Endothelial cell of umbilical vein (primary cell): ENCODE measurements at regions not wholly inside any gene's neighbourhood (a gene's known extent, or its start where the extent isn't known, plus 50 kb on each side); places are given as distances from the start of the nearest gene placed in this dataset.

Experiments
- BruUV-seq: library from RNA; stranded (reverse); fragments of 400-500 nt; replicated peaks from 2 replicates; lab custom pipeline; 2021; lab: Mats Ljungman, UMichigan
- CTCF ChIA-PET: fragments of 300-600, 350-600 bp; sonication (Branson Sonifier 250); formaldehyde crosslinking; loops from one replicate; lab custom pipeline; 2021; ENCODE audit warnings: antibody characterized with exemption, inconsistent platforms; lab: Charles Lee
- POLR2A ChIA-PET: fragments of 300-600, 350-600 bp; sonication (Branson Sonifier 250); formaldehyde crosslinking; loops from one replicate; lab custom pipeline; 2021; ENCODE audit warnings: antibody characterized with exemption, inconsistent platforms; lab: Charles Lee
- DNase-seq: peaks from one replicate; pipeline ENCODE4 v3.0.0-alpha.2; 2011; ENCODE audit warnings: low read depth, low spot score
- FAIRE-seq: peaks from 2 replicates; lab custom pipeline; 2011; peaks lifted over from hg19 to GRCh38; lab: Jason Lieb, UNC
- H2AFZ ChIP-seq: 2 replicates; pipeline ENCODE4 v1.6.0; 2012; ENCODE audit warnings: low read depth, low read length, control low read depth, inconsistent platforms
- H3K27ac ChIP-seq: 2 replicates; pipeline ENCODE4 v1.5.1; 2011; ENCODE audit warnings: low read depth, mild to moderate bottlenecking, control low read depth, low read length, moderate library complexity; ENCODE audit not compliant: insufficient read depth
- H3K27me3 ChIP-seq, 2 experiments: 2 replicates each; pipeline versions ENCODE4 v1.6.0 to v1.6.1; 2011; ENCODE audit warnings: low read length in 2 of 2, mixed read lengths in 1 of 2; ENCODE audit not compliant: control insufficient read depth in 2 of 2, insufficient read depth in 2 of 2
- H3K36me3 ChIP-seq, 2 experiments: 2 replicates in 1 of 2; 3 replicates in 1 of 2; pipeline ENCODE4 v1.5.1; 2011; ENCODE audit warnings: low read length in 2 of 2, mild to moderate bottlenecking in 1 of 2, moderate library complexity in 1 of 2; ENCODE audit not compliant: control insufficient read depth in 2 of 2, insufficient read depth in 2 of 2; ENCODE audit errors: extremely low read depth in 1 of 2
- H3K4me1 ChIP-seq: 3 replicates; pipeline ENCODE4 v1.5.1; 2011; ENCODE audit warnings: mild to moderate bottlenecking, low read length; ENCODE audit not compliant: control insufficient read depth, insufficient read depth; ENCODE audit errors: extremely low read depth
- H3K4me2 ChIP-seq: 2 replicates; pipeline ENCODE4 v1.6.1; 2011; ENCODE audit warnings: low read length, control low read depth, mixed read lengths; ENCODE audit not compliant: insufficient read depth
- H3K4me3 ChIP-seq, 3 experiments: fragments of 200-600 bp in 1 of 3; sonication (generic), shearing (Covaris generic) in 1 of 3; replicated peaks in 1 of 3; 2 replicates each; pipeline ENCODE4 v1.5.1; 2011 to 2016; ENCODE audit warnings: control low read depth in 3 of 3, low read length in 3 of 3, mild to moderate bottlenecking in 2 of 3, inconsistent platforms in 1 of 3, low read depth in 1 of 3, moderate library complexity in 1 of 3; ENCODE audit not compliant: insufficient read depth in 1 of 3
- H3K79me2 ChIP-seq: 2 replicates; pipeline ENCODE4 v1.6.0; 2012; ENCODE audit warnings: low read length, inconsistent platforms; ENCODE audit not compliant: control insufficient read depth, insufficient read depth
- H3K9ac ChIP-seq: replicated peaks from 2 replicates; pipeline ENCODE3; 2011; ENCODE audit warnings: low read length, control low read depth; ENCODE audit not compliant: insufficient read depth; ENCODE audit errors: extremely low read depth
- H3K9me1 ChIP-seq: replicated peaks from 3 replicates; pipeline ENCODE4 v1.6.0; 2011; ENCODE audit warnings: mild to moderate bottlenecking, low read length; ENCODE audit not compliant: control insufficient read depth, insufficient read depth; ENCODE audit errors: extremely low read depth
- H3K9me3 ChIP-seq: replicated peaks from 2 replicates; pipeline ENCODE4 v1.5.1; 2012; ENCODE audit warnings: low read length, inconsistent platforms; ENCODE audit not compliant: control insufficient read depth, insufficient read depth
- H4K20me1 ChIP-seq: replicated peaks from 2 replicates; pipeline ENCODE3; 2011; ENCODE audit warnings: mild to moderate bottlenecking, low read length; ENCODE audit not compliant: control insufficient read depth, insufficient read depth; ENCODE audit errors: extremely low read depth
- EZH2 ChIP-seq: IDR thresholded peaks from 2 replicates; pipeline ENCODE4 v1.6.1; 2012; ENCODE audit warnings: borderline replicate concordance, low read depth, mild to moderate bottlenecking, moderate library complexity, low read length, inconsistent platforms; ENCODE audit not compliant: severe bottlenecking
- FOS ChIP-seq: IDR thresholded peaks from 2 replicates; pipeline ENCODE4 v1.6.1; 2011; ENCODE audit warnings: mild to moderate bottlenecking, low read length, moderate library complexity, borderline replicate concordance; ENCODE audit not compliant: insufficient read depth
- GATA2 ChIP-seq: IDR thresholded peaks from 2 replicates; pipeline ENCODE4 v1.7.0; 2011; ENCODE audit warnings: low read depth, mild to moderate bottlenecking, moderate library complexity, mixed read lengths, low read length; ENCODE audit not compliant: insufficient read length, insufficient read depth
- JUN ChIP-seq: IDR thresholded peaks from 2 replicates; pipeline ENCODE4 v1.6.1; 2011; ENCODE audit warnings: borderline replicate concordance, low read depth; ENCODE audit not compliant: insufficient read length, insufficient read depth
- MYC ChIP-seq: IDR thresholded peaks from one replicate; pipeline ENCODE4 v1.6.1; 2011; ENCODE audit warnings: mild to moderate bottlenecking, low read depth, low read length
- POLR2A ChIP-seq: IDR thresholded peaks from 2 replicates; pipeline ENCODE4 v1.6.1; 2012; ENCODE audit warnings: low read depth, mild to moderate bottlenecking, control low read depth, low read length
- POLR2AphosphoS5 ChIP-seq: IDR thresholded peaks from 2 replicates; pipeline ENCODE4 v1.6.1; 2012; ENCODE audit warnings: low read depth, mild to moderate bottlenecking, control low read depth, low read length, moderate library complexity; ENCODE audit not compliant: insufficient read depth
- dilution Hi-C: fragments of 300-500 bp; cut with MboI; formaldehyde crosslinking; loops from one replicate; pipeline ENCODE4 v1.15.0; 2019; ENCODE audit warnings: low sequenced_read_pairs; ENCODE audit not compliant: extremely low pct_ligation_motif_present
- intact Hi-C: fragments of 100-400 bp; cut with micrococcal nuclease; formaldehyde crosslinking; loops from one replicate; pipeline ENCODE4 v1.10.0; 2022
- TF ChIP-seq, protein P1 (sequence below): IDR thresholded peaks from 2 replicates; pipeline ENCODE4 v1.6.1; 2011; ENCODE audit not compliant: insufficient read depth, insufficient read length
- TF ChIP-seq, protein P2 (sequence below), 2 donors: IDR thresholded peaks; 1 replicate in 1 of 2; 2 replicates in 1 of 2; pipeline ENCODE4 v1.5.1; 2011; ENCODE audit warnings: low read length in 2 of 2, mild to moderate bottlenecking in 2 of 2, moderate library complexity in 2 of 2, control low read depth in 1 of 2, inconsistent platforms in 1 of 2, low read depth in 1 of 2; ENCODE audit not compliant: insufficient read depth in 1 of 2; ENCODE audit errors: extremely low read depth in 1 of 2

DNA sequence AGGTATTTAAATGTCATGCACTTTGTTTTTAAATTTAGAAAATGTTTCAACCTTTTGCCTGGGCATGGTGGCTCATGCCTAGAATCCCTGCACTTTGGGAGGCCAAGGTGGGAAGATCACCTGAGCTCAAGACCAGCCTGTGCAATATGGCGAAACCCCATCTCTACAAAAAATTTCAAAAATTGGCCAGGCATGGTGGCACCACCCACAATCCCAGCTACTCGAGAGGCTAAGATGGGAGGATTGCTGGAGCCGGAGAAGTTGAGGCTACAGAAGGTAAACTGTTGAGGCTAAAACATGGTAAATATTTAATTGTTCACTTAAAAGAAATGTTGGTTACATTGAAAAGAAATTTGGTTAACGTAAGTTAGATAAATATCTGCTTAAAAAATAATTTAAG is 108.4 kb upstream of the IGLL5 start:
- H3K27ac ChIP-seq: no peak overlapping the region
- H3K4me3 ChIP-seq: no peak overlapping the region
- H2AFZ ChIP-seq: no peak overlapping the region
- TF ChIP-seq GATA2 (no peak), JUN (no peak), EZH2 (no peak), MYC (no peak), FOS (no peak), POLR2A (no peak), POLR2AphosphoS5 (no peak)
- TF ChIP-seq, protein P1, sequence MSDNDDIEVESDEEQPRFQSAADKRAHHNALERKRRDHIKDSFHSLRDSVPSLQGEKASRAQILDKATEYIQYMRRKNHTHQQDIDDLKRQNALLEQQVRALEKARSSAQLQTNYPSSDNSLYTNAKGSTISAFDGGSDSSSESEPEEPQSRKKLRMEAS: no peak
- no peaks in the 10 kb centered on the region for H3K9me3 ChIP-seq
- H3K4me2 ChIP-seq: no peak overlapping the region
- DNase-seq (no peak), FAIRE-seq (no peak)
- no peak overlapping the region for H3K9ac ChIP-seq
- no peaks in the 10 kb centered on the region for H4K20me1 ChIP-seq
- intact Hi-C loops: no loop called here
- no TSS peak for BruUV-seq
- dilution Hi-C loops: no loop called here
- ChIA-PET POLR2A (no interaction called here), CTCF (interaction anchor here (1.0 to 1.8 kb wide), 4 partner anchors 9 to 31 kb away, joined by 3 to 8 read pairs (median 4); no protein-coding TSS in a partner anchor)
- no peaks in the 10 kb centered on the region for H3K79me2 ChIP-seq
- no peaks in the 10 kb centered on the region for H3K36me3 ChIP-seq
- peaks cover 2 to 3% of the 10 kb centered on the region in 2 experiments for H3K27me3 ChIP-seq
- no peaks in the 10 kb centered on the region for H3K4me1 ChIP-seq
- no peaks in the 10 kb centered on the region for H3K9me1 ChIP-seq

DNA sequence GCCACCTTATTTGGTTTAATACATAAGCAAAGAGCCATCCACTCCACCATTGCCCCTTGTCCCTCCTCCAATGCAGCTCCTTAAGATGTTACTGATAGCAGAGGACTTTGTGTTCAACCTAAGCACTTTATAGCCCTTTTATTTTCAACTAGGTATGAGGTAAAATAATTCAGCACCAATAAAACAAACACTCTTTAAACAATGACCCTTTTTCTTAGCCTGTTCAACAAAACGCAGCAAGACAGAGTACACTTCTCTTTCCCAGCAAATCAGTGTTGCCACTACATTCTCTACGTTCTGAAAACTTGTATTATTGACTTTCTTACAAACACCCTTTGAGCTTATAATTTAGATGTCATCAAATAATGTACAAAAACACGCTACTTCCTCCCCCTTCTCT is 104.0 kb upstream of the IGLL5 start:
- no TSS peak for BruUV-seq
- ChIA-PET CTCF (interaction anchor here (1.0 kb wide), 1 partner anchor 13 kb away, joined by 4 read pairs; no protein-coding TSS in a partner anchor), POLR2A (no interaction called here)
- no peaks in the 10 kb centered on the region for H3K9me1 ChIP-seq
- no peaks in the 10 kb centered on the region for H3K36me3 ChIP-seq
- H3K27ac ChIP-seq: no peak overlapping the region
- H3K9ac ChIP-seq: no peak overlapping the region
- no peak overlapping the region for H3K4me3 ChIP-seq
- no peak overlapping the region for H2AFZ ChIP-seq
- H3K27me3 ChIP-seq: peaks cover 0 to 4% of the 10 kb centered on the region in 2 experiments
- H3K4me1 ChIP-seq: no peaks in the 10 kb centered on the region
- dilution Hi-C loops (no loop called here), intact Hi-C loops (no loop called here)
- no peaks in the 10 kb centered on the region for H3K79me2 ChIP-seq
- no peaks in the 10 kb centered on the region for H3K9me3 ChIP-seq
- FAIRE-seq: no peak
- no peak overlapping the region for H3K4me2 ChIP-seq
- TF ChIP-seq POLR2AphosphoS5 (no peak), GATA2 (no peak), EZH2 (no peak), JUN (no peak), MYC (no peak), FOS (no peak), POLR2A (no peak)
- TF ChIP-seq, protein P1: no peak
- TF ChIP-seq, protein P2, sequence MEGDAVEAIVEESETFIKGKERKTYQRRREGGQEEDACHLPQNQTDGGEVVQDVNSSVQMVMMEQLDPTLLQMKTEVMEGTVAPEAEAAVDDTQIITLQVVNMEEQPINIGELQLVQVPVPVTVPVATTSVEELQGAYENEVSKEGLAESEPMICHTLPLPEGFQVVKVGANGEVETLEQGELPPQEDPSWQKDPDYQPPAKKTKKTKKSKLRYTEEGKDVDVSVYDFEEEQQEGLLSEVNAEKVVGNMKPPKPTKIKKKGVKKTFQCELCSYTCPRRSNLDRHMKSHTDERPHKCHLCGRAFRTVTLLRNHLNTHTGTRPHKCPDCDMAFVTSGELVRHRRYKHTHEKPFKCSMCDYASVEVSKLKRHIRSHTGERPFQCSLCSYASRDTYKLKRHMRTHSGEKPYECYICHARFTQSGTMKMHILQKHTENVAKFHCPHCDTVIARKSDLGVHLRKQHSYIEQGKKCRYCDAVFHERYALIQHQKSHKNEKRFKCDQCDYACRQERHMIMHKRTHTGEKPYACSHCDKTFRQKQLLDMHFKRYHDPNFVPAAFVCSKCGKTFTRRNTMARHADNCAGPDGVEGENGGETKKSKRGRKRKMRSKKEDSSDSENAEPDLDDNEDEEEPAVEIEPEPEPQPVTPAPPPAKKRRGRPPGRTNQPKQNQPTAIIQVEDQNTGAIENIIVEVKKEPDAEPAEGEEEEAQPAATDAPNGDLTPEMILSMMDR (IDR thresholded peaks at IDR 0.05; ENCODE audit: extremely low read depth in 1 of 2, insufficient read depth in 1 of 2, low read depth in 1 of 2, low read length in 2 of 2): no peak
- no peaks in the 10 kb centered on the region for H4K20me1 ChIP-seq
- DNase-seq: no peak
